ENCODE measurements at regions not wholly inside any gene's neighbourhood (a gene's known extent, or its start where the extent isn't known, plus 50 kb on each side); places are given as distances from the start of the nearest gene placed in this dataset.
A peak's percentile ranks its signal among the peaks of the same experiment; 100 is the strongest.

DNA sequence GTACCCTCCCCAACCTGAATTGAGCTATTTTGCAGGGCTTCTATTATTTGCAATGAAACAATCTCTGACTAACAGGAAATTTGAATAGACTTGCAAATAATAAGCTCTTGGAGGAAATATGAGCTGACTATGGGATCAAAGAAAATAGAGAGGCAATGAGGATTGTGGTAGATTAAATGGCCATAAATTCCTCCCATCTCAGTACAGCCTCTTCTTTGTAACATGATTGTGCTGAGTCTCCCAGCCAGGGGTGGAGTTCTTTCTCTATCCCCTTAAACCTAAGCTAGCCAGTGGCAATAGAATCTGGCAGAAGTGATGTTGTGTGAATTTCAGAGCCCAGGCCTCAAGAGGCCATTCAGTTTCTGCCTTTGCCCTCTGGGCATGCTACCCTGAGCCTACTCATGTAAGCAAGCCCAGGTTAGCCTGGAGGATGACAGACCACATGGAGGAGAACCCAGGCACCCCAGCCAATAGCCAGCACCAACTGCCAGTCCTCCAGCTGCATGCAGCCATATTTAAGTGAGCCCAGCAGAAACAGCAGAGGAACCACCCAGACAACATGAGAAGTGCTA is 86.8 kb upstream of the TP53I11 start:
- no peak for DNase-seq

DNA sequence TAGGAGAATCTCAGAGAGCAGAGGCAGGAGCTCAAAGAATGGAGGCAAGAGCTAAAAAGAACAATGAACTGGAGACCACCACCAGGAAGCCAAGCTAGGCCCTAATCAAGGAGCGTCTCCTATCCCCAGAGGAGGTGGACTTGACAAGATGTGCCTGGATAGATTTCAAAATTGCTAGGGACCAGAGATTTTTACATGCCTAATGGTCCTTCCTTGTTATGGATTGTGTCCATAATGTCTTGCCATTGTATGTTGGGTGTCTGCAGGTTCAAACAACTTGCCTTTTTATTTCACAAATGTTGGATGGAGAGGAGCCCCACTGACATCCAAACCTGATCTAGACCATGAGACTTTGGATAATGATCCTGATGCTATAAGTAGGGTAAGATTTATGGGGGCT is 88.2 kb upstream of the TP53I11 start:
- DNase-seq, result no peak

DNA sequence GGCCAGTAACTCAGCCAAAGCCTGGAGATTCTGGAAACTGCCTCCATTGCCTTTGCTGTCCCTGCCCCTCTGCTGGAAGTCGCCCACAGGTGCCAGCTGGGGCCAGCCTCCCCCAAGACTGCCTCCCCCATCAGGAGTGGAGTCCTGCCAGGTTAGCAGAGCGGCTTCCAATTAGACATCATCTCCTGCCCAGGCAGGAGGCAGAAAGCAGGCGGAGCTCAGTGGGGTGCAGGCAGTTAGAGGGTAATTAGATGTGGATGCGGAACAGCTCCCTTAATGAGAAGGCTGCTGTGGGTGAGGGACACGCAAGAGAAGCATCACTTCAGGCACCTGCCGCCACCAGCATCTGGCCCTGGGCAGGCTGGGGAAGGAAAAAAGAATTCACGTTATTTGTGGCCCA is 90.9 kb upstream of the TP53I11 start:
- DNase-seq, result no peak

DNA sequence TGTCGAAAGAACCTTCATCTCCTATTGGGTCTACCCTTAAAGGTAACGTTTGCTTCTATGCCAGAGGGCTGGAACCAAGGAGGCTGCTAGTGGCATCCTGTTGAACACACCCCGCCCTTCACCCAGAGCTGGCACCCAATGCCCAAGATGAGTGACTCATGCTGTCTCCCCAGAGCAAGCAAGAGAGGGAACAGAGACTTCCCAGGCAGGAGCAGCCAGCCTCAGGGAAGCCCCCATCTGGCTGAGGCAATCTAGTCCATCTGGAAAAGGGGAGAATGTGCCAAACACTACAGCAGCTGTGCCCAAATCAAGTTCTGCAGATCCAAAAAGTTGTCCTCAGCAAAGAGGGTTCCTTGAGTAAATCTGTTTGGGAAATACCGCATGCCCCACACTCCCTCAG is 91.9 kb upstream of the TP53I11 start:
- DNase-seq, result peak; percentile 75 to 80 (median 76)

DNA sequence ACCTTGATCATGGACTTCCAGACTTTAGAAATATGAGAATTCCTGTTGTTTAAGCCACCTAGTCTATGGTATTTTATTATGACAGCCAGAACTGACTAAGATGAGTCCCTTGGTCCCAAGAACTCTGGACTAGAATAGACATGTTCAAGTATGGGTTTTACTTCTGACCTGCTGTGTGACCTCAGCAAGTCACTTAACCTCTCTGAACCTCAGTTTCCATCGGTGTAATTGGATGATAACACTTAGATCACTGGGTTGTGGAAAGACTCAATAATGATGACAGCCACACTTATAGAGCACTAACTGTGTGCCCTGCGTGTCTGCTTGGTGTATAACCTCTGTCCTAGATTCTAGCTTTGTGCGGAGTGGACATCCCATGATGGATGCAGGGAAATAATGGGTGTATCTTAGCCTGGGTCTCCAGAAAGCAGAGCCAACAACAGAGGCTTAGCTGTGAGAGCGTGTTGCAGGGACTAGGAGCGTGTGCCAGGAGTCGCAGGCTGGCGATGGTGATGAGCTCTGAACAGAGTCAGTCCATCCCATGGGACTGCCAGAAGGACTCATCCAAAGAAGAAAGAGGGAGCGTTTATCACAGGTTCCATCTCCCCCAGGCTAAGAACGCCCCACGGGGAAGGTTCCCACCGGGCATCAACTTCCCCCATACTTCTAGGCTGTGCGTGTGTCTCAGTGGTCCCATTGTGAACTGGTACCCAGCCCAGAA is 93.2 kb upstream of the TP53I11 start:
- no peak for DNase-seq

DNA sequence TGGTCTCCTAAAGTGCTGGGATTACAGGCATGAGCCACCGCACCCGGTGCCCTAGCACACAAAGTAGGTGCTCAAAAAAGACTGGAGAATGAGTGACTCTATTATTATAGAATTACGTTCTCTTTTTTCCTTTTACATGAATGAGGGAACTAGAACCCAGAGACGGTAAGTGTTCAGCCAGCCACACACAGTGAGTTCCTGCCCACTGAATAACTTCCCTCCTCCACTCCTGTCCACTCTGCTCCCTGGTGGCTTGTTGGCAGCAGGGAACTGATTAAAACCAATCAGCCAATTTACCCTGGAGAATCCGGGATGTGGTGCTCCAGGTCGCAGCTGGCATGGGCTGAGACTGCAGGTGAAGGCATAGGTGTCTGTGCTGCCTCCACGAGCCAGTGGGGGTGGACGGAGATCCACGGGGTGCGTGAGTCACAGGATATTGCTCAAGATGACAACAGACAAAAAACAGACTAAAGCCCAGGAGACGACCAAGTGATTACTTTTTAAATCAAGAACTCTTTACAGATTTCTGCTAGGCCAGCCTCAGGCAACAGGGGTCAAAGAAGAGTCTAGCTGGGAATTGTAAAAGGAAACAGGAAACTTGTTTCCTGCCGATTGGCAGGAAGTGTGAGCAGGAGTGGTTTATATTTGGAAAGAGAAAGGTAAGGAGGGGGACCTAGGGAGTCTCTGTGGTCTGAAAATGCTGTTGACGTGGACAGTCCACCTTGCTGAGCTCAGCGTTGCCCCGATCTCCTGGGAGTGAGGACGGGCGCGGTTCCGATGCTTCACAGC is 95.2 kb upstream of the TP53I11 start:
- DNase-seq, result peak; percentile 79 to 85 (median 80)

DNA sequence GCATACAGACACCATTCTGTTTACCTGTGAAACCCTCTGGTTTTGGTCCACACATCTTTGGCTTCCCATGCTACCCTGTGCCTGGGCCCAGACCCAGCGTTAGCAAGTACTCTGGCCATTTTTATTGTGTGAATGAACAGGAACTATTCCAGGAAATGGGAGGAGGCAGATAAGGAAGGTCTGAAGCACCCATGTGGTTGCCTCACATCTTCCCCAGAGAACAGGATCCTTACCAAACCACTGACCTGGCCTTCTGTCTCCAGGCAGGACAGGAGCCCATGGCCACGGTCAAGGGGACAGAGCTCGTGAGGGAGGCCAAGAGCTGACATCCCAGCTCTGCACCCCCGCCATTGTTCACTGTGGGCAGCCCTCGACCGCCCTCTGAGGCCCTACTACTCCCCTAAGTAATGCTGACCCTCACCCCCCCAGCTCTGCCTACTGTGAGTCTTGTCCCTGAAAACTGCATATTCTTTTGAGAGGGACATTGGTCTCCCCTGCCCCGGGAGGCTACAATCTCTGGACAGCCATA is 97.7 kb upstream of the TP53I11 start:
- DNase-seq, result peak in 2 of 3 donors; percentile 25 to 26

DNA sequence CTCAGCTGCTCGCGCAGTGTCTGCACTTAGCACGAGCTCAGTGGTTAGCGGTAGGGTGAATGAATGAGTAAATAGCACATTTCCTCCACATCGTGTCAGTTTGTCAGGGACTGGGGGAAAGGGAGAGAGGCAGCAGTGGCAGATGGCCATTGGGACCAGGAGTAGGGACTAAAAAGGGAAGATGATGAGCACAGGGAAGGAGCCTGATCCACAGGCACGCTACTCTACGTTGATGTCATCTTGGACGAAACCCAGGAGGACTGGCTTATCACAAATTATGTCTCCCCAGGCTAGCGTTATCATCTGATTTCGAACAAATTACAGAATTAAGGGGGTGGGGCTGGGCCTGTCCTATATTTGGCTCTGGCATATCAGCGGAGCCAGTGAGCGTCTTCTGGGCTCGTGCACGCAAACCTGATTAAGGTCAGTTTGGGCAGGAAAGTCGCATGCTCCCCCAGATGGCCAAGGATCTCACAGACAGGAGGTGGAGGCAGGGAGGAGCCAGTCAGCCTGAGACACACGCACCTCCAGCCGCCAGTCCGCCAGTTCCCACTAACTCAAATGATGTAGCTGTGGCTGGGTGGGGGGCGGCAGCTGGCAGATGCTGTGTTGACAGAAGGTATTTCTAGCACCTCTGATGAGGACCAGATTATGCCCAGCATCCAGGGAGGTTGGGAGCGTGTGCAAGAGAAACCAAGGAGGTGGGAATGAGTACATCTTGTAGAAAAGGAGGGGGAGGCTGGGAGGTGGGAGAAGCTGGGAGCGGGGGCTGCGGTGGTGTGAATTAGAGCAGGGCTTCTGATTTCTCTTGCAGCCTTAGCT is 97.4 kb upstream of the PRDM11 start:
- DNase-seq, result peak in 1 of 3 donors; percentile 21

DNA sequence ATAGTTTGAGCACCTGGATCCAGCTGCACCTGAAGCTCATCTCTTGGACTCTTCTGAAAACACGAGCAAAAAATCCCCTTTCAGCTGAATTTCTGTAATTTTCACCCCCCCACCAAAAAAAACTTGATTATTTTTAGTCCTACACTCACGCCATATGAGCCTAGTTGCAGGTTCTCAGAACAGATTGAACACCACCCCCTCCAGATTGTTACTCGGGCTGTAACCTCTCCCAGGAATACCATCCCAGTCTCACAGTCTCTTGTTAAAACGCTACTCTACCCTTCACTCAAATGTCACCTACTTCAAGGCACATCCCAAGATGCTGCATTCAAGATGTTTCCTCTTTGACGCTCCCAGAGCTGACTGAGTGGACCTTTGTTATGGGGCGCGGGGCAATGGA is 96.3 kb upstream of the PRDM11 start:
- no peak for DNase-seq

DNA sequence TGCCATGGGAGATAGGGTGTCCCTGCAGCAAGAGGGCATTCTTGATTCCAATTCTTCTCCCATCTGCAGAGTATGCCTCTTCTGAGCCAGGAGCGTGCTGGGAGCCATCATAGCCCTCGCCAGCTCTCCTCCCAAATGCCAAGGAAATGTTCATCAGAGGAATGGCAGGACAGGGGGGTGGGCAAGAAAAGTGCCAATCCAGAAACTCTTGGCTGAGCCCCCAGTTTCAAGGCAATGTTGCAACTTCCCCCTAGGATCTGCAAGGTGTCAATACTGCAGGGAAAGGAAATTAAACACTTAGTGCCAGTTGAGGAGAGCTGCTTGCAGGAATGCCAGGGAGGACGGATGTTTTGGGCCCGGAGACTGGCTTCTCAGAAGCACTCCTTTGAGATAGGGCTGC is 94.8 kb upstream of the PRDM11 start:
- DNase-seq, result no peak

DNA sequence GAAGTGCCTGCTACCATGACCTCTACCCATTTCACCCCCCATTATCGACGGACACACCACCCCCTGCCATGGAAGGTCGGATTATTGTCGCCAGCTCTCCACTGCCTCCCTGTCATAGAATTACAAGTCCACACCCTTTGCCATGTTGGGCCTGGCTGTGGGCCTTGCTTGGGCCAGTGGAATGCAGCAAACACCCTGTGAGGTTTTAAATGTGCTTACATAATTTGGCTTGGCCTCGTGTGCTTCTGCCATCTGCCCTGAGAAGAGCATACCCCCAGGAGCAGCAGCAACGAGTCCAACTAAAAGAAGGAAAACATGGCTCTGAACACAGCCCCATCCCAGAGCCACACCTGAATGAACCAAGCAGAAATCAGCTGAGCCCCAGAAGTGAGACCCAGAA is 94.1 kb upstream of the PRDM11 start:
- no peak for DNase-seq

DNA sequence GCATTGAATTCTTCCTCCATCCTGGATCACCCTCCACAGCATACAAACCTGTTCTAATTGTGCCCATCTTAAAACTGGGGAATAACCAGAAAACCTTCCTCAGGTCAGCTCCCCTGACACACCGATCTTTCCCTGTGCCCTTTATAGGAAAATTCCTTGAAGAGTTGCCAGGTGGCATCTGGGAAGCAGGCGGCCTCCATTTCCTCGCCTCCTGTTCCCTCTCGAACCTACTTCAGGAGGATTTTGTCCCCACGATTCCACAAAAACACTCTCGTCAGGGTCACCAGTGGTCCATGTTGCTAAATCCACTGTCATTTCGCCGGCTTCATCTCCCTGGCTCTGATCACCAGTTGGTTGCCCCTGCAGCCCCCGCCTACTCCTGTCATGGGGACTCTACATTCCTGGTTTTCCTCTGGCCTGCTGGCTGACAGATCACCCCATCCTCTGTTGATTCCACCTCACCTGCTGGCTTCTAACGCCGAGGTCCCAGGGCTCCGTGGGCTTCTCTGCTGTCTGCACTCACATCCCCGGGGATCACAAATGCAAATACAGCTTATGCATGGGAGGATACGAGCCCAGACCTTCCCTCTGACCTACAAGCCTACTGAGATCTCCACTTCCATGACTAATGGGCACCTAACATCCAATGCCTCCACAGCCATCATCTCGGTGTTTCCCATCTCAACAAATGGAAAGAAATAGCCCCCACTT is 92.5 kb upstream of the PRDM11 start:
- no peak for DNase-seq

DNA sequence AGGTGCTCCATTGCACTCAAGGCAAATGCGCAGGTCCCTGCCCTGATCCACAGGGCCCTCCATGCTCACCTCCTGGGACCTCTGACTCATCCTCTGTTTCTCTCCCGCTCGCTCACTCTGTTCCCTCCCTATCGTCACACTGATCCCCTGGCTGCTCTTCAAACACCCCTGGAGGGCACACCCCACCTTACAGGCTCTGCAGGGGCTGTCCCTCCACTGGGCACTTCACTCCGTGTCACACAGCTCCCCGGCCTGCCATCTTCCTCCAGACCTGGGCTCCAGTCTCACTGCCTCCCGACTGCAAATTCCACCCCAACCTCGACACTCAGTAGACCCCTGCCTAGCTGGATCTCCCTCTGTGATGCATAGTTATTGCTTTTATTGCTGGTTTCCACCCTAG is 91.5 kb upstream of the PRDM11 start:
- DNase-seq, result no peak

DNA sequence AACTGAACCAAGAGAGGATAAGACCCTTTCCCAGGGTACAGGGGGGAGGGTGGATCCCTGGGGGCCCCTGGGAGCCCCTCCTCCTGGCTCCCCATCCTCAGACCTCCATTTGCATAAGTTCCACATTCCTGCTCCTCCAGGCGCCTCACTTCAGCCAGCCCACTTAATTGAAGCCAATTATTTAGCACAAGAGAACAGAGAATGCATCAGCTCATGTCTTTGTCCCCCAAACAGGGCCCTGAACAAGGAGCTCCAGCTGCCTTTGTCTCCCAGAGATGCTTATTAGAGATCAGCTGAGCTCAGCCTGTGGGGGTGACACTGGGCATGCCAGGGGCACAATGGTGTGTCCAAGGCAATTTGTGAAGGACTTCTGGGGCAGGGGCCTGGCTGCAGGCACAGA is 89.9 kb upstream of the PRDM11 start:
- DNase-seq, result no peak

DNA sequence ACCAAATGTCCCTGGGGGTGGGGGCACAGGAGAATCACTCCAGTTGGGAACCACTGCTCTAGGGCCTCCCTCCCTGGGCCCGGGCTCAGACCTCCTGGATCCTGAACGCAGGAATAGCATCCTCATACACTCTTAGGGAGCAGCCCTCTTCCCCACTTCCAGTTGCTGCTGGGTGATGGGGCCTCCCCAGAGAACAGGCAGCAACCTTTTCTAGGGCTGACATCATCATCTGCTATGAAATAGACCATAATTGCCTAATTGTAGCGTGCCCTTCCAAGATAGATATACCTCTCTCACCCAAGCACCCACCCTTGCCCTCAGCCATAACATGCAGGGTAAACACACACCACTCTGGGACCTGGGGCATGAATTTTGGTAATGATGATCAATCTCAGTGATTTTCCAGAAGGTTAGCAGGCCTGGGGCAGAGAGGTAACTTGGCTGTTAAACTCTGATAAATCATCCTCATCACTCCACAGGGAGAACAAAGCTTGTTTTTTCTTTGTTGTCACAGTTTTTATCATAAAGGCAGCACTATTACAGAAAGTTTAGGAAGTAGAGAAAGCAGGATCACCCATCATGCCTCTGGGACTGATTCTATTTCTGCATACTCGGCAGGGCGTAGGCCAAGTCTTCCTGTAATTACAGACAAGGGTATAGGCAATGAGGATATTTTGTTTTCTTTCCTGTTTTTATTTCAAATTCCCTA is 88.3 kb upstream of the PRDM11 start:
- peak; percentile 55 to 60 (median 56) for DNase-seq

DNA sequence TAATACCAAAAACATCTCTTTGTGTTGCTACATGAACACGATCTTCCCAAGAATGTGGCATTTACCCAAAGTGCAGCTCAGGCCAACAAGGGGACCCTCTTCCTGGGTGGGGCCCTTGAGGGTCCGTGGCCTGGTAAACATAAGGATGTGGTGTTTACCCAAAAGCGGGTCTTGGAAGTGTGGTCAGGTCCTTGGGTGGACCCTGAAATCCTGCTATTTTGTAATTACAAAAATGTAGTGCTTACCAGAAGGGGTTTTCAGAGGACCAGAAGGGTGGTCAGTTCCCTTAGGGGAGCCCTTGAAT is 87.8 kb upstream of the PRDM11 start:
- DNase-seq, result no peak

DNA sequence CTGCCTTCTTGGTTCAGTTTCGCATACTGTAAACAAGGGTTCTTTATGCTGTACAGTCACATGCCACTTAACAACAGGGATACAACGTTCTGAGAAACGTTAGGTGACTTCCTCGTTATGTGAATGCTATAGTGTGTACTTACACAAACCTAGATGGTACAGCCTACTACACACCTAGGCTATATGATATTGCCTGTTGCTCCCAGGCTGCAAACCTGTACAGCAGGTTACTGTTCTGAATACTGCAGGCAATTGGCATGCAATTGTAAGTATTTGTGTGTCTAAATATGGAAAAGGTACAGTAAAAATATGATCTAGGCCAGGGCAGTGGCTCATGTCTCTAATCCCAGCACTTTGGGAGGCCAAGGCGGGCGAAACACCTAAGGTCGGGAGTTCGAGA is 85.7 kb upstream of the PRDM11 start:
- no peak for DNase-seq

DNA sequence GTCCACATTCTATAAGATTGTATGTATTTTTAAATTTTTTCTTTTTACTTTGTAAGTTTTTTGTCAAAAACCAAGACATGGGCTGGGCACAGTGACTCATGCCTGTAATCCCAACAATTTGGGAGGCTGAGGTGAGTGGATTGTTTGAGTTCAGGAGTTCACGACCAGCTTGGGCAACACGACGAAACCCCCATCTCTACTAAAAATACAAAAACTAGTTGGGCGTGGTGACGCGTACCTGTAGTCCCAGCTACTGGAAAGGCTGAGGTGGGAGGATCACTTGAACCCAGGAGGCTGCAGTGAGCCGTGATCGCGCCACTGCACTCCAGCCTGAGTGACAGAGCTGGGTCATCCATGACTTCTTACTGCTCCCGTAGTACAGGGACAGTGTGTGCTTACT is 84.8 kb upstream of the PRDM11 start:
- DNase-seq, result no peak

DNA sequence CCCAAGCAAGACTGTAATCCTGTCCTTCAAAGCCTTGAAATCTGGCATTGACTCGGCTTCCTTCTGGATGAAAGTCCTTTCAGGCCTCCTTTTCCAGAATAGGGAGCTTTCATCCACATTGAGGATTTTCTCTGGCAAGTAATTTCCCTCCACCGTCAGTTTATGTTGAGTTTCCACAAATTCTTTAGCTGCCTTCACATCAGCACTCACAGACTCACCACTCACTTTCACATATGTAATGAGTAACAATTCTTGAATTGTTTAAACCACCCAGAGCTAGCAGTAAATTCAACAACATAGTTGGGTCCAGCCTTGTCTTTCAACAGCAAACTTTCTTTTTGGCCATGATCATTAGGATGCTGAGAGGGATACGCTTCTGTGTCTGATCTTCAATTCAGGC is 84.3 kb upstream of the PRDM11 start:
- DNase-seq, result no peak

DNA sequence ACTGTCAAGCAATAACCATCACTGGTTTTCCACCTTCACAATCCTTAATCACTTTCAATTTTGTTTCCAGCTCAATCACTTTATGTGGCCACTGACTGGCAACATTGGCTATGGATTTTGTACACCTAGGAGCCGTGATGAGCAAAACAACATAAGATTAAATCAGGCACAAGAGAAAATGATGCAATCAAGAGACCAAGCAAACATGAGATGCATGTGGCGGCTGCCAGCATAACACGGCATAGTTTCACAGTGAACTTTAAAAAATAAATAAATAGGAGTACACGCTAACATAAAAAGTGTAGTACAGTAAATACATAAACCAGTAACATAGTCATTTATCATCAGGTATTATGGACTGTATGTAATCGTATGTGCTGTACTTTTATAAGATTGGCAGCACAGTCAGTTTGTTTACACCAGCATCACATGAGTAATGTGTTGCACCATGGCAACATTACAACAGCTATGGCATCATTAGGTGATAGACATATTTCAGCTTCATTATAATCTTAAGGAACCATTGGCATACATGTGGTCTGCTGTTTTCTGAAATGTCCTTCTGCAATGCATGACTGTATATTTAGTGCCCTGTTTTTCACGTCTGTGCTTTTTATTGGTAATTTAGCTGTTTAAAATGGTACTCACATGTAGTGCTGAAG is 83.3 kb upstream of the PRDM11 start:
- peak in 1 of 3 donors; percentile 42 for DNase-seq

DNA sequence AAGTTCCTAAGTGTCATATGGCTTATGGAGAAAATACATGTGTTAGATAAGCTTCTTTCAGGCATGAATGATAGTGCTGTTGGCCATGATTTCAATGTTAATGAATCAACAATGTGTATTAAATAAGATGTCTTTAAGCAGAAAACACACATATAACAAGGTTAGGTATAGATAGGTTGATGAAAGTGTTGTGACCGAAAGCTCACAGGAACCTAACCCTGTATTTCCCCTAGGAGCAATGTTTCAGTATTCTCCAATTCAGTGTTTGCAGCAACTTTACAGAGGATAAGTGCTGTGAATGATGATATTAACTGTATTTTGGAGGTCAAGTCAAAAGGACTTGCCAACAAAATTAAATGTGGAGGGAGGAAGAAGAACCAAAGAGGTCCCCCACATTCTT is 82.8 kb upstream of the PRDM11 start:
- no peak for DNase-seq
